SK-N-MC (cell line): ENCODE measurements at regions not wholly inside any gene's neighbourhood (a gene's known extent, or its start where the extent isn't known, plus 50 kb on each side); places are given as distances from the start of the nearest gene placed in this dataset.

ENCODE experiments used
- DNase-seq: peaks from one replicate; pipeline ENCODE4 v3.0.0-alpha.2; 2011; ENCODE audit warnings: low read depth, low spot score
- H3K27ac ChIP-seq: fragments of 200-600 bp; sonication (generic); 2 replicates; pipeline ENCODE4 v1.5.1; 2016; ENCODE audit warnings: mixed run types
- H3K36me3 ChIP-seq: fragments of 200-600 bp; sonication (generic); 2 replicates; pipeline ENCODE4 v1.6.1; 2017; ENCODE audit warnings: antibody characterized with exemption, low read length, mixed read lengths; ENCODE audit not compliant: insufficient read depth
- H3K4me3 ChIP-seq: fragments of 200-600 bp; sonication (generic); 2 replicates; pipeline ENCODE4 v1.5.1; 2016
- H3K9ac ChIP-seq: fragments of 200-600 bp; sonication (generic); 2 replicates; pipeline ENCODE4 v1.8.0; 2017; ENCODE audit warnings: mixed run types, mixed read lengths; ENCODE audit not compliant: insufficient read length
- H3K9me3 ChIP-seq: fragments of 200-600 bp; sonication (generic); 2 replicates; pipeline ENCODE4 v1.6.1; 2017; ENCODE audit warnings: low read depth, mild to moderate bottlenecking, antibody characterized with exemption, low read length, moderate library complexity, mixed read lengths
- EZH2 ChIP-seq: fragments of 200-600 bp; sonication (generic); IDR thresholded peaks from one replicate; pipeline ENCODE4 v1.6.1; 2017; ENCODE audit warnings: antibody characterized with exemption
- FOXP2 ChIP-seq: optimal IDR thresholded peaks from 2 replicates; pipeline ENCODE3; 2011; ENCODE audit warnings: mild to moderate bottlenecking, moderate library complexity; ENCODE audit not compliant: insufficient read depth; ENCODE audit errors: extremely low read length, control extremely low read depth
- POLR2AphosphoS5 ChIP-seq: IDR thresholded peaks from 2 replicates; pipeline ENCODE4 v1.6.1; 2012; ENCODE audit warnings: mild to moderate bottlenecking, low read depth, low read length, borderline replicate concordance

GRCh38 chr4:4641661-4642495 lies 100.0 kb upstream of the STX18 start:
- DNase-seq = no peak
- H3K27ac ChIP-seq = no peak overlapping the region
- H3K9me3 ChIP-seq = no peaks in the 10 kb centered on the region
- TF ChIP-seq EZH2 (no peak), POLR2AphosphoS5 (no peak), FOXP2 (no peak)
- H3K9ac ChIP-seq = no peak overlapping the region
- H3K4me3 ChIP-seq = no peak overlapping the region
- no peaks in the 10 kb centered on the region for H3K36me3 ChIP-seq

- Histone ChIP-seq H3K36me3 (no peaks in the 10 kb centered on the region), H3K4me3 (no peak overlapping the region), H3K27ac (no peak overlapping the region), H3K9ac (no peak overlapping the region), H3K9me3 (no peaks in the 10 kb centered on the region)
- DNase-seq = no peak
- no peak for TF ChIP-seq EZH2
- TF ChIP-seq POLR2AphosphoS5 = no peak
- no peak for TF ChIP-seq FOXP2
Measured at GRCh38 chr4:4641254-4641653, 99.4 kb upstream of the STX18 start.

- no peak for DNase-seq
- Histone ChIP-seq H3K4me3 (no peak overlapping the region), H3K27ac (no peak overlapping the region), H3K9me3 (no peaks in the 10 kb centered on the region), H3K9ac (no peak overlapping the region), H3K36me3 (no peaks in the 10 kb centered on the region)
- no peak for TF ChIP-seq EZH2
- TF ChIP-seq POLR2AphosphoS5 = no peak
Measured at GRCh38 chr4:4640692-4641091, 98.8 kb upstream of the STX18 start.

GRCh38 chr4:4639370-4639769 lies 97.5 kb upstream of the STX18 start:
- no peaks in the 10 kb centered on the region for H3K9me3 ChIP-seq
- no peaks in the 10 kb centered on the region for H3K36me3 ChIP-seq
- no peak overlapping the region for H3K4me3 ChIP-seq
- H3K9ac ChIP-seq = no peak overlapping the region
- no peak overlapping the region for H3K27ac ChIP-seq
- no peak for DNase-seq
- TF ChIP-seq POLR2AphosphoS5 (no peak), EZH2 (no peak), FOXP2 (no peak)

GRCh38 chr4:4637710-4638109 lies 95.9 kb upstream of the STX18 start:
- H3K36me3 ChIP-seq = no peaks in the 10 kb centered on the region
- TF ChIP-seq POLR2AphosphoS5 (no peak), FOXP2 (no peak), EZH2 (no peak)
- H3K4me3 ChIP-seq = no peak overlapping the region
- no peak for DNase-seq
- no peaks in the 10 kb centered on the region for H3K9me3 ChIP-seq
- no peak overlapping the region for H3K27ac ChIP-seq
- no peak overlapping the region for H3K9ac ChIP-seq

GRCh38 chr4:4633431-4633830 lies 91.6 kb upstream of the STX18 start:
- DNase-seq = no peak
- TF ChIP-seq EZH2 (no peak), FOXP2 (no peak), POLR2AphosphoS5 (no peak)
- Histone ChIP-seq H3K27ac (no peak overlapping the region), H3K4me3 (no peak overlapping the region), H3K36me3 (no peaks in the 10 kb centered on the region), H3K9ac (no peak overlapping the region), H3K9me3 (no peaks in the 10 kb centered on the region)

- Histone ChIP-seq H3K27ac (no peak overlapping the region), H3K9me3 (no peaks in the 10 kb centered on the region), H3K9ac (no peak overlapping the region), H3K36me3 (no peaks in the 10 kb centered on the region), H3K4me3 (no peak overlapping the region)
- no peak for DNase-seq
- TF ChIP-seq FOXP2 (no peak), EZH2 (no peak), POLR2AphosphoS5 (no peak)
Measured at GRCh38 chr4:4631150-4631549, 89.3 kb upstream of the STX18 start.

GRCh38 chr4:4627906-4628305 lies 86.1 kb upstream of the STX18 start:
- H3K4me3 ChIP-seq = no peak overlapping the region
- no peak overlapping the region for H3K27ac ChIP-seq
- H3K9me3 ChIP-seq = no peaks in the 10 kb centered on the region
- no peak for DNase-seq
- TF ChIP-seq EZH2 (no peak), POLR2AphosphoS5 (no peak), FOXP2 (no peak)
- no peak overlapping the region for H3K9ac ChIP-seq
- H3K36me3 ChIP-seq = no peaks in the 10 kb centered on the region

GRCh38 chr4:4627111-4627510 lies 85.3 kb upstream of the STX18 start:
- Histone ChIP-seq H3K27ac (no peak overlapping the region), H3K9me3 (no peaks in the 10 kb centered on the region), H3K4me3 (no peak overlapping the region), H3K9ac (no peak overlapping the region), H3K36me3 (no peaks in the 10 kb centered on the region)
- no peak for DNase-seq
- TF ChIP-seq EZH2 (no peak), FOXP2 (no peak), POLR2AphosphoS5 (no peak)
